Ecto neural progenitor cell (in vitro differentiated cells): ENCODE measurements at regions not wholly inside any gene's neighbourhood (a gene's known extent, or its start where the extent isn't known, plus 50 kb on each side); places are given as distances from the start of the nearest gene placed in this dataset.

Experiments used
- DNase-seq: peaks from one replicate; pipeline ENCODE4 v3.0.0-alpha.2; 2018; ENCODE audit warnings: low spot score

DNA sequence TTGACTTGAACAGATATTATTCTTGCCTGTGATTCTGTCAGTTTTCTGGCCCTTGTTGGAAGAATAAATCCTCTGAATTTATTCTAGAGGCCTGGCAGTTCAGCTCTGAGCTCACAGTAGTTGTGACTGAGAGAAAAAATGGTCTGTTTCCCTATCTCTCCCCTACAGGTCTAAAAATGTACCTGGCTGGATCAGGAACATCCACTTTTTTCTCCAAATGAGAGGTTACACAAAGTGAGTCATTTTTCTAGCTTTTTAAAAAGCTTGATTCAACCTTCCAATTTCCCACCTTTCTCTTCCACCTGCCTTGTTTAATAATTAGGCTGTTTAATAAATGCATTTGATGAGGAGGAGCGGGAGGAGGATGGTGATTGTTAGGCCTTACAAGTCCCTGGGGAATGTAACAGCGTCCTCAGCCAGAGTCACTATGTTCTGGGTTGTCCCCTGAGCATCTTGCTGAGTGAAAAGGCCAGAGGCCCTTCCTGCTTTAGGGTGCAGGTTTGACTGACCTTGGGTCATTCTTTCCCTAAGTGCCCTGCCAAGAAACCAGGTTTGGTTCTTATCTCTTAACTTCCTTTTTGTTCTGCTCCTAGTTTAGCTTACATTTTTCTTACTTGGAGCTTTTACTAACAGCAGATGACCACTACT lies 91.7 kb upstream of the FUT8 start:
- DNase-seq = no peak

DNA sequence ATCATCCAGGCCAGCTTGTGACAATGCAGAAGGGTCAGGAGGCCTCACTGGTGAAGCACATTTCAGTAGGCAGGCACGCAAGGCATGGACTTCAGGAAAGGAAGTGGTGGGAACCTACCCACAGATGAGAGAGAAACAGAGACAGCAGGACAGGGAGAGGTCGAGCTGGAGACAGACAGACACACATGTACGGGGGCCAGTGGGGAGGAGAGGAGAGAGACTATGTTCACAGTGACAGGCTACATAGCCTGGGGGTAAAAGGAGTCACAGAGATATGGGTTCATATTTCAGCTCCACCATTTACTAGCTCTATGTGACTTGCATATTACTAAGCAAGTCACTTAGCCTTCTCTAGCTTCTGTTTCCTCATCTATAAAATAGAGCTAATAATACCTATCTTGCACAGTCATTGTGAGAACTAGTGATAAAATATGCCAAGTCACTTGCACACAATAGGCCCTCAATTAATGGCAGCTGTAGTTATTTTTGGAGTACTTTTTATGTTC lies 91.1 kb upstream of the FUT8 start:
- no peak for DNase-seq

DNA sequence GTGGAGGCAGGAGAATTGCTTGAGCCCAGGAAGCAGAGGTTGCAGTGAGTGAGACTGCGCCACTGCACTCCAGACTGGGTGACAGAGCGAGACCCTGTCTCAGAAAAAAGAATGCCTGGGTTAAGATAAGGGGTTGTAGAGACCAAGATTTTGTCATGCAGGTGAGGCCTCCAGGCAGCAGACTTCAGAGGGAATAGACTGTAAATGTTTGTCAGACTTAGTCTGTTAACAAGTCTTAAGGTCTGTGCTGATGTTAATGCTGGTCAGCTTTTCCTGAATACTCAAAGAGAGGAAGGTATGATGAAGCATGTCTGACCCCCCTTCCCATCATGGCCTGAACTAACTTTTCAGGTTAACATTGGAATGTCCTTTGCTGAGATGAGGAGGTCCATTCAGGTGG lies 83.0 kb upstream of the FUT8 start:
- DNase-seq = no peak

DNA sequence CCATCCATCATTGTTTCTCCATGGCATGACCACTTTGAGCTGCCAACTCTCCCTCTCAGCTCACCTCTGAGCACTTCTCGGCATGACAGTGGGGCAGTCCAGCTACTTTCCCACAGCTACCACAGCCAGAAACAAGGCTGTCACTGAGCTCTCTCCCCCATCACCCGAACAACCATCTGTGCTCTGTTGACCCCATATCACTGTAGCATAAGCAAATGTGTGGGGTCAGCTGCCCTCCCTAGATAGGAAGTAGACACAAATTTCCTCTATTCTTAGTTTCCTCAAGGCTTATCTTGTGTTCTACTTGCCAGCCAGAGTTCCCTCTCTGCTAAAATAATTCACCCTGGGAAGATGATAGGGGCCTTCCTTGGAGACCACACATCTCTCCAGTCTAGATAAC lies 82.6 kb upstream of the FUT8 start:
- DNase-seq = no peak

DNA sequence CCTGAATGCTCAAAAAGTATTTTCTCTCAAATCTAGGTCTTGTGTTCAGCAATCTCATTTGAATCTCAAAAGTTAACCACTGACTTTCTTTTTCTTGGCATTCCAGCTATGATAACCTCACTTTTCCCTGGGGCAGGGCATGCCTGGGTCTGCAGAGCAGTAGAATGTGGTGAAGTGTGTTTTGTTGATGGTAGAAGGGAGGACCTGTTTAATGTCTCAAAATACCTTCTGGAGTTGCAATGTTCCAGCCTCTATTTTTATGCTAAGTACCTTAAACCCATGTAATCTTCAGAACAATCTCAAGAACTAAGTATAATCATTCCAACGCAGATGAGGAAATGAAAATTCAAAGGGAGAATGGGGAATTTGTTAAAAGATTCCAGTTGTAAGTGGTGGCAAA lies 82.1 kb upstream of the FUT8 start:
- DNase-seq = no peak

DNA sequence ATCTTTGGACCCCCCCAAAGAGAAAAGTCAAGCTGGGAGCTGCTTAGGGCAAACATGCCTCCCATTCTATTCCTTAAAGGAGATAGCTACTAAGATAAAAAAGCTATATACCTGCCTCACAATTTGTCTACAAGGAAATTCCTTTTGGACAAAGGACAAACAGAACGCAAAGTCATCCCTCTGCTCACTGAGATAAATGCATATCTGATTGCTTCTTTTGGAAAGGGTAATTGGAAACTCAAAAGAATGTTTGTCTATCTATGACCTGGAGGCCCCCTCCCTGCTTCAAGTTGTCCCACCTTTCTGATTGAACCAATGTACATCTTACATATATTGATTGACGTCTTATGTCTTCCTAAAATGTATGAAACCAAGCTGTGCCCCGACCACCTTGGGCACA lies 80.9 kb upstream of the FUT8 start:
- DNase-seq = no peak

DNA sequence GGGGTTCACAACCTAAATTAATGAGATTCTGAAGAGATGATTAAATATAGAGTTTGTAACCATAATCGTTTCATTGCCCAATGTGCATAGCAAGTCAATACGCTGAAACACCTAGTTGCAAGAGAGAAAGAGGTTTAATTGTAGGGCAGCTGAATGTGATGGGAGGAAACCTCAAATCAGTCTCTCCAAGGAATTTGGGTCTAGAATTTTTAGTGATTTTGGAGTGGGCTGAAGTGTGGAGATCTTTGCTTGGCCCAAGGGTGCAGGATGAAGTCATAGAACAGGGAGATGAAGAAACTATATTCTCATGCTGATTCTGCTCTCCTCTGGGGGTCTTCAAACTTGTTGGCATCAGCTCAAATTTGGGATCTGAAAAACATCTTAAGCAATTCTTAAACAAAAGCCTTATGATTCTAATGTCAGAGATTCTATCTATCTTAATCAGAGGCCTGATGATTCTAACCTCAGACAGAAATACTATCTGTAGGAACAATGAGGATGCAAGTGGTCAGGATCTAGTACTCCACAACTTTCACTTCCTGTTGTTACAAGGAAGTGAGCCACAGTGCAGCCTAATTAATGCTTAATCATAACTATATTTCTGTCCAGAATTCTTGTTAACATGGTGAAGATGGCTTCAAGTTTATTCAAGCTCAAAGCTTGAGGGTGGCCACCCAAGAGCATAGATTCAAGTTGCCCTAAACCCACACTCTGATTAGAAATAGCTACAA lies 80.2 kb upstream of the FUT8 start:
- DNase-seq = no peak

DNA sequence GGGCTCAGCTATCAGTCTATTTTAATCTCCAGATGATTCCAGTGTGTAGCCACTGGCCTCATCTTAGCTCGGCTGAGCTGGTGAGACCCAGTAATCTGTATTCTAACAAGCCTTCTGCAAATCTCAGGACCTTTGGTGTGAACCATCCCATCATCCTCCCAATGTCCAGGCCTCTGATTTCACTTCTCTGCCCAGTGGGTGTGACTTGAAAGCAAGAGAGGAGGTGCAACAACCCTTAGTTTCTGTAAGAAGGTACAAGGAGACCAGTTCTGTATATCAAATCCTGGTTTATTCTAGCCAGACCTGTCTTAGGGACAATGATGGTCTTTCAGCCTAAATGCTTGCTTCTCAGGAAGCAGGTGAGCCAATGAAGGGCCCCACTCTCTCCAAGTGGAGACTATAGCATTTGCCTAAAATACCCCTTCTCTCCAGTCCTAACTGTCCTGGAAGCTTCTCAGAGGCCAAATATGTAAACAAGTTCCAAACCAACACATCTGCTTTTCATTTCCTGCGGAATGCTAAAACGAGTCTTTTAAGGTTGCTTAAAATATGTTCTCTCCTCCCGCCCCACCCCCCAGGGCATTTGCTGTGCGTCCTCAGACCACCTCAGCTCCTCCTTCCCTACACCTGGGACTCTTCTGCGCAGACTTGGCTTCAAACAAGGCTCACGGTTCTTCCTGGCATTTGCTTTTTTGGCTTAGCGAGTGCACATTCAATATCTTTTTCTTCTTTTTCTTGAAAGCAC lies 78.4 kb upstream of the FUT8 start:
- DNase-seq = no peak

DNA sequence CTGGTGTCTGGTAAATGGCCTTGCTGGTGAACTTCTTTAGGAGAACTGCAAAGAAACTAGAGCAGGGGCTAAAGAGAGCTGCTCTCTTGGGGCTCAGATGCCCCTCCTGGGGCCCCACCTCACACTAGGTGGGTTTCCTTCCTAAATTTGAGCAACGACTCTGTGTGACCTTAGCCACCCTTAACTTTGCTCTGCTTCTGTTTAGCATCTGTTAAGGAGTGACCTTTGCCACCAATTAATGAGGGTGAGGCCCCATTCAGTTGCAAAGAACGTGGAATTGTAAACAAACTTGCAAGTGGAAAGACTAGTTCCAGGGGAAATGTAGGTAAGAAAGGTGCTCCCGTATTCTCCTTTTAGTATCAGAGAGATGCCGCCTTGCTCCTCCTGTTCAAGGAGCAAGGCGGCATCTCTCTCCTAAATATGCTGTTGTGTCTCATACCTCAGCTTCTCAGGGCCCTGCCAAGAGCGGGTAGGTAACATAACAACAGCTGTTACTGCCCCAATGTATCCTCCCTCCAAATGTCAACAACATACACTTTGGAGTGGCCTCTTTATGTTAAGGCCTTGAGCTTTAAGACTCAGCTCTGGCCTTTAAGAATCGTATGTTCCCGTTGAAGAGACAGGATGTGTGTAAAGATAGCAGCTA lies 77.6 kb upstream of the FUT8 start:
- DNase-seq = no peak

DNA sequence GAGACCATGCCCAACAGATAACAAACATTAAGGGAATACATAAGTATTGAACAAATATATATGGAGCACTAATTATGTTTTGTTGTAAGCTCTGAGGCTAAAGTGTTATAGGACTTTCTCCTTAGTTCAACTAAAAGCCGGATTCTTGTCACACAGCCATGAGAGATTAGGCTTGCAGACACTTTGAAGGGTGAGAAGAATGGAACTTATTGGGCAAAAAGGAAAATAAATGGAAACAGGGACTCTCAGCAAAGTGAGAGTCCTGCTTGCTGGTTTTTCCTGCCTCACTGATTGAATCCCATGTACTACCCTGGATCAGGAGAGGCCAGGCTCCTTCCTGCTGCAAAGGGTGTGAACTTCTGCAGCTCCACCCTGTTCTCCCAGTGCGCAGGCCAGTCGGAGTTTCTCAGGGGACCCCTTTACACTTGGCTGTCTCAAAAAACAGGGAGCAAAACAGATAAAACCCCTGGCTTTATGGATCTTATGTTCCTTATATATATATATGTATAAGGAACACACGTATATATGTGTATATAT lies 77.1 kb upstream of the FUT8 start:
- no peak for DNase-seq

DNA sequence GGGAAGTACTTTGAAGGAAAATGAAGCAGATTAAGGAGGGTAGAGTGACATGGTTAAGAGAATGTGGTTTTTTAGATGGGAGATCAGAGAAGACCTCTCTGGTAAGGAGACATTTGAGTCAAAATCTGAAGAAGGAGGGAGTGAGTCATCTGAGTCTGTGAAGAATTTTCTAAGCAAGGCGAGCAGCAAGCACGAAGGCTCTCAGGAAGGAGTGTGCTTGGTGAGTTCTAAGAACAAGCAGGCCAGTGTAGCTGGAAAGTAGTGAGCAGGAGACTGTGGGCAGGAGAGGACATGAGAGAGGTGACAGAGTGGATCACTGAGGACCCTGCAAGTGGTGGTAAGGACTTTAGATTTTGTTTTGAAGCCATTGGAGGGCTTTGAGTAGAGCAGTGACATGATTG lies 76.3 kb upstream of the FUT8 start:
- DNase-seq = no peak

DNA sequence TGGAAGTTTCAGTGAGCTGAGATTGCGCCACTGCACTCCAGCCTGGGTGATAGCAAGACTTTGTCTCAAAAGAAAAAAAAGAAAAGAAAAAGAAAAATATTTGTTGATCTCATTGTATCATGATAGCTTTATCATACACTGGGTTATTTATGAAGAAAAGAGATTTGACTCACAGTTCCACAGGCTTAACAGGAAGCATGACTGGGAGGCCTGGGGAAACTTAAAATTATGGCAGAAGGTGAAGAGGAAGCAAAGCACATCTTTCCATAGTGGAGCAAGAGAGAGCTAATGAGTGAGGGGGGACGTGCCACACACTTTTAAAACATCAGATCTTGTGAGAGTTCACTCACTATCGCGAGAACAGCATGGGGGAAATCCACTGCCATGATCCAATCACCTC lies 72.7 kb upstream of the FUT8 start:
- DNase-seq = no peak

DNA sequence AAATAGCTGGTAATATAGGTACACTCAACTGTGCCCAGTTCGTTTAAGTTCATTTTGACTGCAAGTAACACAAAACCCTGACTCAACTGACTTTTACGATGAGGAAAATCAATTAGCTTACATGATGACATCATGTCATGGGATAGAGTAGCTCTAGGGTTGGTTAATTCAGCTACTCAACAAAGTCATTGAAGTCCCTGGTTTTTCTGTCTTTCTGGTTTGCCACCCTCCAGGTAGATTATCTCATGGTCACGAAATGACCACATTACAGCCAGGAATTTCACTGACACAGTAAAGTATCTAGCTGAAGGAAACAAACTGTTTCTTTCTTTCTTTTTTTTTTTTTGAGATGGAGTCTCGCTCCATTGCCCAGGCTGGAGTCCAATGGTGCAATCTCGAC lies 68.5 kb upstream of the FUT8 start:
- DNase-seq = no peak

DNA sequence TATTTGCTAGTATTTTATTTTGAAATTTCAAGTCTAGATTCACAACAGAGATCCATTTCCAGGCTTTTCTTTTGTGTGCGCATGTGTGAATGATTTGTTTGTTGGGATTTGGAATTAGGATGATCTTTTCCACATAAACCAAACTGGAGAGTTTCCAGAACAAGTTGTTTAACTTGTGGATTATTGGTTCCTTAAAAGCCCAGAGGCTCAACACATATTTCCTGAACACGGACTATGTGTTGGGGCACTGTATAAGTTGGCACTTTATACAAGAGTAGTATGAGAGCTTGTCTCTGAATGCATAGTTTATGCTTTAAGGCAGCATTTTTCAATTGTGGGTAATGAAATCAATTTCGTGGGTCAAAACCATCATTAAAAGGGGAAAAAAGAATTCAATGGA lies 67.3 kb upstream of the FUT8 start:
- no peak for DNase-seq

DNA sequence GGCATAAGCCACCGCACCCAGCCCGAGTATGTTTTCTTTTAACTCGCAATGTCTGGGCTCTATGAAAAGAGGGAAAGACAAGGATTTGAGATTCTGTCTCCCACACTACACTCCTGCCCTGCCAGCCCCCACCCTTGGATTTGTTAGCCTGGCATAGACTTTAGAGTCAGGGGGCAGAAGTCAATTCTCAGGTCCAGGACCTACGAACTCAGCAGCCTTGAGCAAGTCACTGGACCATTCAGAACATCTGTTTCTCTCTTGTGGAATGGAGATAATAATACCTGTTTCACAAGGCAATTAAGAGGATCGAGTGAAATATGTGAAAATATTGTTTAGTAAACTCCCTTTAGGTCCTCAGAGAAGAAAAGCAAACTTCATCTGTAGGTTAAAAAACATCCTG lies 66.1 kb upstream of the FUT8 start:
- DNase-seq = no peak

DNA sequence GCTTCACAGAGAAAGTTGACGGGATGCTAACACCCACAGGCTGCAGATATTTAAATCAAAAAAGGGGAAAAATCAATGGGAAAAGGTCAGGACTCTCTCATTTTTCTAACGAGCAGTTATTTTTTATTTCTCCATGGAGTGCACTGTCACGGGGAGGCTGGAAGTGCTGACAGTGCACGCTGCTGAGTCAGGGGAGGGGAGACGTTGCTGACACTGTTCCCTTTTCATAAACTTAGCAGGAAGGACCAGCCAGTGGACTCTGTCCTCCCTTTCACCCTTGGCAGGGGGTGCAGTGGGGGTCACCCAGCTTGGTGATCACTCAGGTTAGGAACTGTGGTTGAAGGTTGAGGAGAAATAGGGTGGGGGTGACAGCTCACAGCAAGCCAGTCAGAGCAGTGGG lies 65.6 kb upstream of the FUT8 start:
- DNase-seq = no peak

DNA sequence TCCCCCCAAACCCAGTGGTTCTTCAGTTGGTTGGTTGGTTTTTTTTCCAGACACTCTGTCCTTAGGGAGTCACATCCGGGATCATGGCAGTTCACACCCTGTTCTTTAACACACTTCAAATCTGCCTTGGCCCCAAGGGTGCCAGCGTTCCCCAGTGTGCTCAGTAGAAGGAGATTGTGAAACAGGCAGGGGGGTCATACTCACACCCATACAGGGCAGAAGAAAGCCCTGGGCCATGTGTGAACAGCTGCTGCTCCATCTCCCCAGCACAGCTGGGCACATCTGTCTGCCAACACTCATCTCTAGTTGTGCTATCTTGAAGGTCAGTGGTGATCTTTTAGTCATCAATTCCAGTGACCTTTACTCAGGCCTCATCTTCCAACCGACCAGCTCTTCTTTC lies 64.4 kb upstream of the FUT8 start:
- DNase-seq = no peak

DNA sequence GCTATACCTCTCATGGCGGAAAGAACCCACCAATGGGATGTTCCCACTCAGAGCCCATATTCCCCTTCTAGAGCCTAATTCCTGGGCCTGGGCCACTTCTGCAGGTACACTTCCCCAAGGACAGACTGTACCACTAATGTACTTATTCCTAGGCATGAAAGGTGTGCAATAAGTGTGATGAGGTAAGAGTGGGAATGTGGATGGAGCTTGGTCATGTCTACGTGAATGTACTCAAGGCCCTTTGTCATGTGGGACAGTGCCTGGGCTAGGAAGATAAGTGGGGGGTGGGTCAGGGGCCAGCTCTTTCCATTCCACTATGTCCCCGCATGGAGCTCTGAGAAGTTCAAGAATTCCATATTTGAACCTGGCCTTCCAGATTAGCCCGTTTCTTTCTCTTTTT lies 63.4 kb upstream of the FUT8 start:
- no peak for DNase-seq

DNA sequence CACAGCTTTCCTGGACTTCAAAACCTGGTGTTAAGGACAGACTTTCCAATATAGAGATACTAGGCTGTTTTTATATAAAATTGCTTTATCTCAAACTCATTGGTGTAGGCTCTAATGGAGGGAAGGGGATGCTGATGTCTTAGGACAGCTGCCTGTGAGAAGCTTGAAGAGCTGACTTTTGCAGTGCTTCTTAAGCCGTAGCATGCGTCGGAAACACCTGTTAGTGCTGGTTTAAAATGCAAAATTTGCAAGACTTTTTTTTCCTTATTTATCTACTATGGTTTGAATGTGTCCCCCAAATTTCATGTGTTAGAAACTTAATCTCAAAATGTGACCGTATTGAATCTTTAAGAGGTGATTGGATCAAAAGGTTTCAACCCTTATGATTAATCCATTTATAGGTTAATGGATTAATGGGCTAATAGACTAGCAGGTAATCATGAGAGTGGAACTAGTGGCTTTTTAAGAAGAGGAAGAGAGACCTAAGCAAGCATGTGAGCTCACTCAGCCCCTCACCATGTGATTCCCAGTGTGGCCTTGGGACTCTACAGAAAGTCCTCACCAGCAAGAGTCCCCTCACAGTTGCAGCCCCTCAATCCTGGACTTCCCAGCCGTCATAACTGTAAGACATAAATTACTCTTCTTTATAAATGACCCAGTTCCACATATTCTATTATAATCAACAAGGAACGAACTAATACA lies 60.9 kb upstream of the FUT8 start:
- no peak for DNase-seq

DNA sequence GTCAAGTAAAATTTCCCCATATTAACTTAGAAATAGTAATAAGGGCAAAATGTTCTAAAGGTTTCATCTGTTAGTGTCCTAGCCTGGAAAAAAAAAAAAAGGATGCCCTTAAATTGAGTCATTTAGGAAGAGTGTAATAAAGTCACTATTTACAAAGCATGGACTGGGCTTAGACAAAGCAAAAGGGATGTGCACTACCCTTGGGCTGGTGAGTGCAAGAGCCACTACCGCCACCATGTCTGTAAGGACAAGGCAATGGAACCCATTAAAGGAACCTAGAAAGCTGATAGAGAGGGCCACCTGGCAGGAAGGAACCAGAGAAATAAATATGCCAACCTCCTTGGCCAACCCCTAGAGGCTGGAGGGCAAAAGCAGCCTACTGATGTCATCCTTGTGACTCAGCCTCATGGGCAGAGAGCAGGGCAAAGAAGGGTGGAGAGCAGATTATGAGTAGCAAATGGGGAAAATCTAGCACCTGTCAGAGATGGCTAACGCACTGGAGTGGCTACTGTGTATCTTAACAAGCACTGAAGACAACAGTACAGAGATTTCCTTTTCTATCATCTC lies 59.5 kb upstream of the FUT8 start:
- no peak for DNase-seq

DNA sequence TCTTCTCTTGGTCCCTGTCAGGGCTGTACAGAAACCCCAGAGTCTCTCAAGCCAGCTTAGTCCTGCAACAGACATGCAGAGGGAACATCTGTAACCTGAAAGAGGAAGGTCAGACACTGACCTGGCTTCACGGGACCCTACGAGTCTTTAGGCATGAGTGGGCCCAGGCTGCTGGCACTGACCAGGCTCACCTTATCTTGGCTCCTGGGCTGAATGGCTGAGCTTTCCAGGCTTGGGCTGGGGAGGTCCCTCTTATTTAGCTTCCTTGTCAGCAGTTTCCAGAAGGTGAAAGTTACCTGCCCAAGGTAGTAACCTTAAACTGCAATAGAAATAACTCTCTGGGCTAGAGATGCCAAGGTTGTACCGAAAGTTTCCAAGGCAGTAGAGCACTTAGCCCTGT lies 58.4 kb upstream of the FUT8 start:
- no peak for DNase-seq

DNA sequence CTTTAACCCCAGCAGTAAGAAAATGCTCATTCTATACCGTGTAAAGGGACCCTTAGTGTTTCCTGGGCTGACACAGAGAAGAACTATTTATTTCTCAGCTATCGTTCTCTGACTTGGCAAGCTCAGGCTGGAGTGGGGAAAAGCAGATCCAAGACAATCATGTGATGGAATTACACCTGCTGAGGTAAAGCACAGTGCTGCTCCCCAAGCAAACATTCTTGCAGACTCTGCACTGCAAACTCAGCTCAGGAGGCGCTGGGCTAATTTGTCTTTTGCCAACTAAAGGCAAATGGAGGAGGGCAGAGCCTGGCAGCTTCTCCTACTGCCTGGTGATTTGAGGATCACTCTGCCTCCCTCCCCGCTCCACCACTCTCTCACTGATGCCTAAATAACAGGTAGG lies 57.8 kb upstream of the FUT8 start:
- no peak for DNase-seq
